H9 (cell line): ENCODE measurements at regions not wholly inside any gene's neighbourhood (a gene's known extent, or its start where the extent isn't known, plus 50 kb on each side); places are given as distances from the start of the nearest gene placed in this dataset.

Source experiments
- DNase-seq: peaks from one replicate; pipeline ENCODE4 v3.0.0-alpha.2; 2017
- H2AFZ ChIP-seq: one replicate; pipeline ENCODE4 v1.6.1; 2013; ENCODE audit warnings: mild to moderate bottlenecking, low read length, control low read depth, moderate library complexity
- H2AK5ac ChIP-seq: 2 replicates; pipeline ENCODE4 v1.6.1; 2013; ENCODE audit warnings: low read length, control low read depth, mixed read lengths; ENCODE audit not compliant: insufficient read length
- H2BK120ac ChIP-seq: one replicate; pipeline ENCODE4 v1.6.1; 2013; ENCODE audit warnings: low read depth, mild to moderate bottlenecking, low read length, control low read depth, inconsistent platforms; ENCODE audit not compliant: poor library complexity, severe bottlenecking
- H2BK12ac ChIP-seq: 2 replicates; pipeline ENCODE4 v1.6.1; 2013; ENCODE audit warnings: low read length, control low read depth, mixed read lengths, low read depth; ENCODE audit not compliant: insufficient read length
- H2BK15ac ChIP-seq: 2 replicates; pipeline ENCODE4 v1.6.1; 2013; ENCODE audit warnings: low read depth, low read length, control low read depth
- H2BK20ac ChIP-seq: one replicate; pipeline ENCODE4 v1.6.1; 2013; ENCODE audit warnings: low read depth, mild to moderate bottlenecking, low read length, control low read depth, inconsistent platforms; ENCODE audit not compliant: poor library complexity, severe bottlenecking
- H2BK5ac ChIP-seq: 2 replicates; pipeline ENCODE4 v1.6.1; 2013; ENCODE audit warnings: low read length, control low read depth, mixed read lengths; ENCODE audit not compliant: insufficient read length
- H3K14ac ChIP-seq: 2 replicates; pipeline ENCODE4 v1.6.1; 2013; ENCODE audit warnings: low read length, control low read depth; ENCODE audit not compliant: insufficient read depth
- H3K18ac ChIP-seq: 2 replicates; pipeline ENCODE4 v1.6.1; 2013; ENCODE audit warnings: low read depth, mild to moderate bottlenecking, mixed read lengths, low read length, control low read depth; ENCODE audit not compliant: insufficient read length
- H3K23ac ChIP-seq: 2 replicates; pipeline ENCODE4 v1.6.1; 2013; ENCODE audit warnings: low read length, control low read depth, mixed read lengths, low read depth; ENCODE audit not compliant: insufficient read length
- H3K23me2 ChIP-seq: 2 replicates; pipeline ENCODE4 v1.6.1; 2013; ENCODE audit warnings: low read depth, mild to moderate bottlenecking, mixed read lengths, low read length, control low read depth; ENCODE audit not compliant: insufficient read length, poor library complexity, severe bottlenecking
- H3K27ac ChIP-seq: 2 replicates; pipeline ENCODE4 v1.5.1; 2013; ENCODE audit warnings: low read length, control low read depth, mixed read lengths, low read depth; ENCODE audit not compliant: insufficient read length
- H3K27me3 ChIP-seq: 2 replicates; pipeline ENCODE4 v1.6.1; 2013; ENCODE audit warnings: low read length, control low read depth, inconsistent platforms; ENCODE audit not compliant: insufficient read depth
- H3K4ac ChIP-seq: 2 replicates; pipeline ENCODE4 v1.6.1; 2013; ENCODE audit warnings: low read depth, mild to moderate bottlenecking, control low read depth, inconsistent platforms, low read length, moderate library complexity
- H3K4me1 ChIP-seq: 2 replicates; pipeline ENCODE4 v1.6.1; 2013; ENCODE audit warnings: low read length, control low read depth, inconsistent platforms; ENCODE audit not compliant: insufficient read depth
- H3K4me2 ChIP-seq: 2 replicates; pipeline ENCODE4 v1.6.1; 2013; ENCODE audit warnings: low read length, control low read depth, mixed read lengths; ENCODE audit not compliant: insufficient read length, insufficient read depth
- H3K56ac ChIP-seq: 2 replicates; pipeline ENCODE4 v1.6.1; 2013; ENCODE audit warnings: low read depth, mild to moderate bottlenecking, mixed read lengths, low read length, control low read depth; ENCODE audit not compliant: insufficient read length
- H3K79me1 ChIP-seq: 2 replicates; pipeline ENCODE4 v1.6.1; 2013; ENCODE audit warnings: low read depth, mild to moderate bottlenecking, moderate library complexity, low read length, control low read depth, inconsistent platforms; ENCODE audit not compliant: insufficient read depth, poor library complexity, severe bottlenecking
- H3K79me2 ChIP-seq: 2 replicates; pipeline ENCODE4 v1.6.1; 2013; ENCODE audit warnings: low read length, control low read depth, inconsistent platforms; ENCODE audit not compliant: insufficient read depth
- H3K9ac ChIP-seq: 2 replicates; pipeline ENCODE4 v1.6.1; 2013; ENCODE audit warnings: low read length, control low read depth, mixed read lengths; ENCODE audit not compliant: insufficient read length; ENCODE audit errors: extremely low read depth
- H3K9me3 ChIP-seq: one replicate; pipeline ENCODE4 v1.6.1; 2013; ENCODE audit warnings: low read depth, low read length, inconsistent platforms; ENCODE audit not compliant: control insufficient read depth
- H3T11ph ChIP-seq: one replicate; pipeline ENCODE4 v1.6.1; 2013; ENCODE audit warnings: mild to moderate bottlenecking, low read length, control low read depth, inconsistent platforms
- H4K20me1 ChIP-seq: one replicate; pipeline ENCODE4 v1.6.1; 2013; ENCODE audit not compliant: control insufficient read depth, insufficient read length, insufficient read depth
- H4K5ac ChIP-seq: 2 replicates; pipeline ENCODE4 v1.6.1; 2013; ENCODE audit warnings: low read depth, mild to moderate bottlenecking, mixed read lengths, low read length, control low read depth; ENCODE audit not compliant: insufficient read length
- H4K8ac ChIP-seq: replicated peaks from 2 replicates; pipeline ENCODE4 v1.6.1; 2013; ENCODE audit warnings: low read length, control low read depth, mixed read lengths, low read depth; ENCODE audit not compliant: insufficient read length
- H4K91ac ChIP-seq: 2 replicates; pipeline ENCODE4 v1.6.1; 2013; ENCODE audit warnings: low read depth, mild to moderate bottlenecking, moderate library complexity, mixed read lengths, low read length, control low read depth; ENCODE audit not compliant: insufficient read length
- H3K27ac Mint-ChIP-seq, 3 experiments: 2 replicates in 2 of 3; 3 replicates in 1 of 3; pipeline ENCODE4 v1.8.0; 2020 to 2021; ENCODE audit warnings: mixed read lengths in 3 of 3, mild to moderate bottlenecking in 1 of 3, moderate library complexity in 1 of 3
- H3K27me3 Mint-ChIP-seq: 2 replicates; pipeline ENCODE4 v1.8.0; 2021; ENCODE audit warnings: low read depth, mild to moderate bottlenecking, moderate library complexity, mixed read lengths
- H3K36me3 Mint-ChIP-seq, 3 experiments: 2 replicates in 2 of 3; 3 replicates in 1 of 3; pipeline ENCODE4 v1.8.0; 2020 to 2021; ENCODE audit warnings: low read depth in 3 of 3, mixed read lengths in 3 of 3; ENCODE audit not compliant: insufficient read depth in 1 of 3
- H3K4me1 Mint-ChIP-seq, 2 experiments: 2 replicates each; pipeline ENCODE4 v1.8.0; 2020; ENCODE audit warnings: mixed read lengths in 2 of 2
- H3K4me3 Mint-ChIP-seq, 2 experiments: 2 replicates in 1 of 2; 3 replicates in 1 of 2; pipeline ENCODE4 v1.8.0; 2020 to 2021; ENCODE audit warnings: mild to moderate bottlenecking in 2 of 2, mixed read lengths in 2 of 2, moderate library complexity in 1 of 2
- H3K9me3 Mint-ChIP-seq, 2 experiments: 2 replicates in 1 of 2; 3 replicates in 1 of 2; pipeline ENCODE4 v1.8.0; 2020; ENCODE audit warnings: mild to moderate bottlenecking in 2 of 2, mixed read lengths in 2 of 2, moderate library complexity in 1 of 2
- whole genome bisulfite sequencing: extraction: QIAGEN DNeasy Blood & Tissue Kit; methylation state at CpG from one replicate; pipeline ENCODE4 v1.1.7; 2013; ENCODE audit warnings: missing lambda C conversion rate, low lambda C conversion rate, mixed read lengths; ENCODE audit not compliant: insufficient read length; ENCODE audit errors: extremely low coverage; 5-methylcytosine and 5-hydroxymethylcytosine counted together
- TF ChIP-seq, protein P1 (sequence below): fragments of 200-600 bp; sonication (generic); conservative IDR thresholded peaks from 3 replicates; pipeline ENCODE4 v1.8.0; 2021; ENCODE audit warnings: antibody characterized with exemption, mild to moderate bottlenecking

DNA sequence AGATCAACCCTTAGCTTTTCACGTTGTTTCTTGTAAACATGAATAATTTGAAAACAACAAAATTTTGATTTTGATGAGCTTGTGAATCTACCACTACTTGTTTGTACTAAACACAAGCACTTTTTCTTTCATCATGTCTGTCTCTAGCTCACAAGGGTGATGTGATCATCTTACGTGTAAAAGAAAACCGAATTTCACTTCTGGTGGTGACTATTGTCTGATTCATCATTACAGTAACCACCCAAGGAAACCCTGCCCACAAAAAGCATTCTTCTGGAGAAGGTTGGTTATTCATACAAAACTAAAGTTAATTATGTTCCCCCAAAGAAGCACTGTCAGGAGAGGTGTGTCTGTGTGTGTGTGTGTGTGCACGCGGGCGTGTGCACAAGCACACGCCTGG lies 285.4 kb downstream of the ZNF516 start:
- no peak overlapping the region for H4K8ac ChIP-seq
- no peaks in the 10 kb centered on the region; a peak in 1 of 5 replicates for H3K9me3 Mint-ChIP-seq
- no peak overlapping the region for H4K5ac ChIP-seq
- TF ChIP-seq, protein P1, sequence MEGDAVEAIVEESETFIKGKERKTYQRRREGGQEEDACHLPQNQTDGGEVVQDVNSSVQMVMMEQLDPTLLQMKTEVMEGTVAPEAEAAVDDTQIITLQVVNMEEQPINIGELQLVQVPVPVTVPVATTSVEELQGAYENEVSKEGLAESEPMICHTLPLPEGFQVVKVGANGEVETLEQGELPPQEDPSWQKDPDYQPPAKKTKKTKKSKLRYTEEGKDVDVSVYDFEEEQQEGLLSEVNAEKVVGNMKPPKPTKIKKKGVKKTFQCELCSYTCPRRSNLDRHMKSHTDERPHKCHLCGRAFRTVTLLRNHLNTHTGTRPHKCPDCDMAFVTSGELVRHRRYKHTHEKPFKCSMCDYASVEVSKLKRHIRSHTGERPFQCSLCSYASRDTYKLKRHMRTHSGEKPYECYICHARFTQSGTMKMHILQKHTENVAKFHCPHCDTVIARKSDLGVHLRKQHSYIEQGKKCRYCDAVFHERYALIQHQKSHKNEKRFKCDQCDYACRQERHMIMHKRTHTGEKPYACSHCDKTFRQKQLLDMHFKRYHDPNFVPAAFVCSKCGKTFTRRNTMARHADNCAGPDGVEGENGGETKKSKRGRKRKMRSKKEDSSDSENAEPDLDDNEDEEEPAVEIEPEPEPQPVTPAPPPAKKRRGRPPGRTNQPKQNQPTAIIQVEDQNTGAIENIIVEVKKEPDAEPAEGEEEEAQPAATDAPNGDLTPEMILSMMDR, result no peak
- no peak for DNase-seq
- no peak overlapping the region for H3K4me3 Mint-ChIP-seq
- H2BK20ac ChIP-seq, result no peak overlapping the region
- H3K4me1 ChIP-seq, result no peaks in the 10 kb centered on the region
- no peak overlapping the region for H3T11ph ChIP-seq
- no peak overlapping the region for H3K27ac ChIP-seq
- no peak overlapping the region for H3K18ac ChIP-seq
- no peak overlapping the region for H2AK5ac ChIP-seq
- no peak overlapping the region for H3K14ac ChIP-seq
- no peak overlapping the region for H2AFZ ChIP-seq
- no peak overlapping the region for H4K91ac ChIP-seq
- H3K79me1 ChIP-seq, result no peaks in the 10 kb centered on the region
- H2BK12ac ChIP-seq, result no peak overlapping the region
- no peak overlapping the region for H3K27ac Mint-ChIP-seq
- no peak overlapping the region for H3K56ac ChIP-seq
- no peaks in the 10 kb centered on the region for H3K23me2 ChIP-seq
- no peaks in the 10 kb centered on the region for H3K9me3 ChIP-seq
- H3K4me1 Mint-ChIP-seq, result peaks cover 12 to 22% of the 10 kb centered on the region in 2 experiments
- peaks cover 5% of the 10 kb centered on the region for H3K27me3 Mint-ChIP-seq
- H3K27me3 ChIP-seq, result no peaks in the 10 kb centered on the region
- no peak overlapping the region for H2BK5ac ChIP-seq
- no peak overlapping the region for H3K4me2 ChIP-seq
- H4K20me1 ChIP-seq, result no peaks in the 10 kb centered on the region
- no peak overlapping the region for H3K9ac ChIP-seq
- no peaks in the 10 kb centered on the region for H3K79me2 ChIP-seq
- no peaks in the 10 kb centered on the region for H3K36me3 Mint-ChIP-seq
- no CpG with 5 or more reads among the region's 7 CpGs for WGBS
- no peak overlapping the region for H3K4ac ChIP-seq
- no peak overlapping the region for H2BK120ac ChIP-seq
- no peak overlapping the region for H3K23ac ChIP-seq
- H2BK15ac ChIP-seq, result no peak overlapping the region
